Mesothelial cell of epicardium (in vitro differentiated cells): ENCODE measurements at regions not wholly inside any gene's neighbourhood (a gene's known extent, or its start where the extent isn't known, plus 50 kb on each side); places are given as distances from the start of the nearest gene placed in this dataset.

ENCODE experiments used
- DNase-seq, 2 experiments: peaks; one replicate each; pipeline ENCODE4 v3.0.0; 2021; ENCODE audit warnings: low spot score in 2 of 2; ENCODE audit not compliant: unreplicated experiment in 2 of 2
- H3K27ac Mint-ChIP-seq: 2 replicates; pipeline ENCODE4 v1.8.0; 2021; ENCODE audit warnings: mixed read lengths
- H3K27me3 Mint-ChIP-seq: 2 replicates; pipeline ENCODE4 v1.8.0; 2021; ENCODE audit warnings: low read depth, mixed read lengths
- H3K36me3 Mint-ChIP-seq: 2 replicates; pipeline ENCODE4 v1.8.0; 2021; ENCODE audit warnings: mixed read lengths
- H3K4me1 Mint-ChIP-seq: 2 replicates; pipeline ENCODE4 v1.8.0; 2021; ENCODE audit warnings: mixed read lengths
- H3K4me3 Mint-ChIP-seq: 2 replicates; pipeline ENCODE4 v1.8.0; 2021; ENCODE audit warnings: mild to moderate bottlenecking, moderate library complexity, mixed read lengths
- H3K9me3 Mint-ChIP-seq: 2 replicates; pipeline ENCODE4 v1.8.0; 2021; ENCODE audit warnings: mixed read lengths
- CTCF ChIP-seq: fragments of 200-600 bp; sonication (generic); IDR thresholded peaks from one replicate; pipeline ENCODE4 v1.5.0; 2021; ENCODE audit warnings: antibody characterized with exemption; ENCODE audit not compliant: unreplicated experiment

DNA sequence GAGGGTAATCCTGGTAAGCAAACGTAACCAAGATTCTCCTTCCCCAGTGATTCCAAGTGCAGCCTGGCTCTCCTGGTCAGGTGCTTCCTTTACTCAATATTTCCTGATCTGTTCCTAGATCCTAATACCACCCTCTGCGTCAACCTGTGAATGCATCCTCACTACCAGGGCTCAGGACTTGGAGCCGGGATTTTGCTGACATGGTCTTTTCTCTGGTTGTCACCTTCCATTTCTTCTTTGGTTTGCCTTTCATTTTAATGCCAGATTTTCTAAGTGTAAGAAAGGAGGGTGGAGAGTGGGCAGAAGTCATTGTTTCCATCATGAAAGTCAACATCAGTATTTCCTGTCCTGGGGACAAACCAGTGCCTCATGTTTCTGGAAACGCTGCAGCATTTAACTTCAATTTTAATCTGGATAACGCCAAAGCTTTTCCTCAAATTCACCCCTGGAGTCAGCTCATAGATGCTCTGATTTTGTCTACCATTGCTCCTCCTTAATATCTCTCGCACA, 210.4 kb upstream of the ZNF32 start:
- H3K27ac Mint-ChIP-seq = no peak overlapping the region
- TF ChIP-seq CTCF = no peak
- no peaks in the 10 kb centered on the region for H3K27me3 Mint-ChIP-seq
- H3K9me3 Mint-ChIP-seq = no peaks in the 10 kb centered on the region
- H3K4me3 Mint-ChIP-seq = no peak overlapping the region
- peaks cover 14% of the 10 kb centered on the region for H3K4me1 Mint-ChIP-seq
- DNase-seq = no peak
- H3K36me3 Mint-ChIP-seq = no peaks in the 10 kb centered on the region

DNA sequence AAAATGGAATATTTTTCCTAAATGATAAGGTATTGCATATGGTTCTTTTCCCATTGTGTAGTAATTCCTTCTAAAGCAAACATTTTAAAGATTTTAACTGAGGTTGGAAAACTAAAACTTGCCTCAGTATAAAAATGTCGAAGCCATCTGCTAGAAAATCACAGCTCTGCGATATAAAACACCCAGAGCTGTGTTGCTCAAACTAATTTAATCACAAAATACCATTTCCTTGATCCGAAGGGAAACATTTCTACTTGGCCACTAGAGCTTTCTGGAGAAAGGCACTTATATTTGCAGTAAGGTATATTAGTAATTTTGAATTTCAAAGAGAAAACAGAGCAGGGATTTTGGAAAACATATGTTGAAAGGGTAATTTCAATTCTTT, 209.2 kb upstream of the ZNF32 start:
- no peak for TF ChIP-seq CTCF
- DNase-seq = no peak
- no peak overlapping the region for H3K27ac Mint-ChIP-seq
- no peaks in the 10 kb centered on the region for H3K9me3 Mint-ChIP-seq
- peaks cover 18% of the 10 kb centered on the region for H3K4me1 Mint-ChIP-seq
- no peaks in the 10 kb centered on the region for H3K27me3 Mint-ChIP-seq
- H3K36me3 Mint-ChIP-seq = no peaks in the 10 kb centered on the region
- H3K4me3 Mint-ChIP-seq = no peak overlapping the region

DNA sequence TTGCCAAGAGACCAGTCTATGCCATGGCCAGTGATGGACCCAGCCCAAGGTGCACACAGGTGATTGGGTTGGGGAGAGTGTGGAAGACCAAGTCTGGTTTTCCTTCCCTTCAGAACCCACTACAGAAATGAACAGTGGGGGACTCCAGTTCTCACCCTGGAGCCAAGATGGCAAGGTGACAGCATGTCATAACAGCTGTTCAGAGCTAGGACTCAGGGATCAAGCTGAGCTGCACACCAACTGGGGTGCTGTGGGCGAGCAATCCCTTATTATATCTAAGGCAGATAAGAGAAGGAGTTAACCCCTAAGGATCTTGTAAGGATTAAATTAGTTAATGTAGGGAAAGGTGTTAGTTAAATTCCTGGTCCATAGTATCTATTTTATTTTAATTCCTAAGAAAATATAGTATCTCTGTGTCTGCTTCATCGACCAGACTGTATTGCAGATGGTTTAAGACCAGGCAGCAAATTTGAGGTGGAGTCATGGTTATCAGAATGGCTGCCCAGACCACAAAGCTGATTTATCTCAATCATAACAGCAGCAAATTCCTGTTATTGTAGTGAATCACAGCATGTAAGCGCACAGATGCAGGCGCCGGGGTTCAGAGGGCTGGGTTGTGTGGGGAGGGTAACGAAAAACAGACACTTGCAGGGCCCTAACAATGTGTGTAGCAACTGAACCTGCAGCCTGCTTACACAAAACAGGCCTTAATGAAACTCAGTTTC, 208.7 kb upstream of the ZNF32 start:
- Mint-ChIP-seq H3K4me1 (peaks cover 18% of the 10 kb centered on the region), H3K27ac (no peak overlapping the region)
- no peak for TF ChIP-seq CTCF

GRCh38 chr10:43856299-43856698, 207.6 kb upstream of the ZNF32 start:
- Mint-ChIP-seq H3K27ac (no peak overlapping the region), H3K4me3 (no peak overlapping the region), H3K4me1 (peaks cover 18% of the 10 kb centered on the region), H3K27me3 (no peaks in the 10 kb centered on the region), H3K36me3 (no peaks in the 10 kb centered on the region), H3K9me3 (no peaks in the 10 kb centered on the region)
- DNase-seq = no peak
- no peak for TF ChIP-seq CTCF

More for the DNA sequence above, 208.7 kb upstream of the ZNF32 start:
- Mint-ChIP-seq H3K36me3 (no peaks in the 10 kb centered on the region), H3K4me3 (no peak overlapping the region), H3K27me3 (no peaks in the 10 kb centered on the region), H3K9me3 (no peaks in the 10 kb centered on the region)
- DNase-seq = no peak

DNA sequence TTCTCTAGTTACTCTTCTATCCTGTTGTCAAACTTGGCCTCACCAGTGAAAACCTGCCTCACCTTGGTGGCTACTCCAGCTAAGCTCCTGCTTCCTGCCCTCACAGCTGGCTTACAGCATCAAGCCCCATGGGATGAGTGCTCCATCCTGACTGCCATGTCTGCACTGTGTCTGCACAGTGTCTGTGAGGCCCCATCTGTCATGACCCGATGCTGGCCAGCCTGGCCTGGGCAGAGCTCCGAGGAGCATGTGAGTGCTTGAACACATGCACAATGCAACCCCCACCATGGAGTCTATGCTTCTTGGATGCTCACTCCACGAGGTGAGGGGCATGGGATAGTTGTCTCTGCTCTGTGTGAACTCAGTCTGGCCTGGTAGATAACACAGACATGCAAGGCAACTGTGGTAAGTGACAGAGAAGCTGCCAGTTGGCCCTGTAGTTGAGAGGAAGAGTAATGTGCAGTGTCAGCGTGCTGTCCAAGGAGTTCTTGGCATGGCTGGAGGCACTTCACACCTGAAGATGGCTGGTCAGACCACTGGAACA, 207.1 kb upstream of the ZNF32 start:
- Mint-ChIP-seq H3K9me3 (no peaks in the 10 kb centered on the region), H3K27me3 (no peaks in the 10 kb centered on the region), H3K4me3 (no peak overlapping the region), H3K36me3 (no peaks in the 10 kb centered on the region), H3K27ac (no peak overlapping the region), H3K4me1 (peaks cover 18% of the 10 kb centered on the region)
- TF ChIP-seq CTCF = no peak
- DNase-seq = no peak
